Fibroblast of the aortic adventitia (primary cell): ENCODE measurements at regions not wholly inside any gene's neighbourhood (a gene's known extent, or its start where the extent isn't known, plus 50 kb on each side); places are given as distances from the start of the nearest gene placed in this dataset.
A peak's percentile ranks its signal among the peaks of the same experiment; 100 is the strongest.

ENCODE experiments used
- DNase-seq: peaks from one replicate; pipeline ENCODE4 v3.0.0-alpha.2; 2010; ENCODE audit warnings: low read depth
- H3K4me3 ChIP-seq: 2 replicates; pipeline ENCODE4 v1.5.1; 2011; ENCODE audit warnings: low read depth, mild to moderate bottlenecking, control low read depth, low read length, moderate library complexity
- CTCF ChIP-seq: IDR thresholded peaks from 2 replicates; pipeline ENCODE4 v1.5.1; 2011; ENCODE audit warnings: mild to moderate bottlenecking, low read length, control low read depth, inconsistent platforms; ENCODE audit not compliant: insufficient read depth

GRCh38 chr5:74942622-74943286 is 76.6 kb upstream of the FAM169A start:
- no peak for DNase-seq
- no peak overlapping the region for H3K4me3 ChIP-seq
- no peak for TF ChIP-seq CTCF

GRCh38 chr5:74940782-74941353 is 74.7 kb upstream of the FAM169A start:
- TF ChIP-seq CTCF, result no peak
- no peak overlapping the region for H3K4me3 ChIP-seq
- no peak for DNase-seq

- no peak for DNase-seq
- no peak for TF ChIP-seq CTCF
- no peak overlapping the region for H3K4me3 ChIP-seq
These were observed 72.2 kb upstream of the FAM169A start for GRCh38 chr5:74938250-74938933.

- no peak for DNase-seq
- H3K4me3 ChIP-seq, result no peak overlapping the region
- no peak for TF ChIP-seq CTCF
These were observed 69.5 kb upstream of the FAM169A start for GRCh38 chr5:74935752-74936091.

- no peak overlapping the region for H3K4me3 ChIP-seq
- DNase-seq, result peak; percentile 33
- peak; percentile 11 for TF ChIP-seq CTCF
These were observed 69.0 kb upstream of the FAM169A start for GRCh38 chr5:74934949-74935751.

GRCh38 chr5:74927336-74927735 is 61.1 kb upstream of the FAM169A start:
- TF ChIP-seq CTCF, result no peak
- H3K4me3 ChIP-seq, result no peak overlapping the region
- no peak for DNase-seq
